T-helper 17 cell (primary cell): ENCODE measurements at regions not wholly inside any gene's neighbourhood (a gene's known extent, or its start where the extent isn't known, plus 50 kb on each side); places are given as distances from the start of the nearest gene placed in this dataset.

Source experiments
- ATAC-seq: fragments of 150-1000 bp; cut with Tn5 transposase; 2 replicates; pipeline ENCODE4 v1.10.0; 2021; ENCODE audit warnings: mild to moderate bottlenecking, moderate library complexity
- DNase-seq, 3 donors: peaks; one replicate each; pipeline versions ENCODE4 v3.0.0 to v3.0.0-alpha.2; 2020 to 2021
- H3K9me3 ChIP-seq: one replicate; pipeline ENCODE4 v1.7.0; 2013; ENCODE audit warnings: low read length, mild to moderate bottlenecking; ENCODE audit not compliant: control insufficient read depth, poor library complexity, severe bottlenecking
- H3K27ac Mint-ChIP-seq: one replicate; pipeline ENCODE4 v1.8.0; 2022; ENCODE audit warnings: mild to moderate bottlenecking, moderate library complexity, mixed read lengths
- H3K27me3 Mint-ChIP-seq: one replicate; pipeline ENCODE4 v1.8.0; 2022; ENCODE audit warnings: mixed read lengths
- H3K36me3 Mint-ChIP-seq: one replicate; pipeline ENCODE4 v1.8.0; 2022; ENCODE audit warnings: low read depth, mixed read lengths
- H3K4me1 Mint-ChIP-seq: one replicate; pipeline ENCODE4 v1.8.0; 2022; ENCODE audit warnings: mild to moderate bottlenecking, mixed read lengths
- H3K4me3 Mint-ChIP-seq: one replicate; pipeline ENCODE4 v1.8.0; 2022; ENCODE audit warnings: mild to moderate bottlenecking, moderate library complexity, mixed read lengths

DNA sequence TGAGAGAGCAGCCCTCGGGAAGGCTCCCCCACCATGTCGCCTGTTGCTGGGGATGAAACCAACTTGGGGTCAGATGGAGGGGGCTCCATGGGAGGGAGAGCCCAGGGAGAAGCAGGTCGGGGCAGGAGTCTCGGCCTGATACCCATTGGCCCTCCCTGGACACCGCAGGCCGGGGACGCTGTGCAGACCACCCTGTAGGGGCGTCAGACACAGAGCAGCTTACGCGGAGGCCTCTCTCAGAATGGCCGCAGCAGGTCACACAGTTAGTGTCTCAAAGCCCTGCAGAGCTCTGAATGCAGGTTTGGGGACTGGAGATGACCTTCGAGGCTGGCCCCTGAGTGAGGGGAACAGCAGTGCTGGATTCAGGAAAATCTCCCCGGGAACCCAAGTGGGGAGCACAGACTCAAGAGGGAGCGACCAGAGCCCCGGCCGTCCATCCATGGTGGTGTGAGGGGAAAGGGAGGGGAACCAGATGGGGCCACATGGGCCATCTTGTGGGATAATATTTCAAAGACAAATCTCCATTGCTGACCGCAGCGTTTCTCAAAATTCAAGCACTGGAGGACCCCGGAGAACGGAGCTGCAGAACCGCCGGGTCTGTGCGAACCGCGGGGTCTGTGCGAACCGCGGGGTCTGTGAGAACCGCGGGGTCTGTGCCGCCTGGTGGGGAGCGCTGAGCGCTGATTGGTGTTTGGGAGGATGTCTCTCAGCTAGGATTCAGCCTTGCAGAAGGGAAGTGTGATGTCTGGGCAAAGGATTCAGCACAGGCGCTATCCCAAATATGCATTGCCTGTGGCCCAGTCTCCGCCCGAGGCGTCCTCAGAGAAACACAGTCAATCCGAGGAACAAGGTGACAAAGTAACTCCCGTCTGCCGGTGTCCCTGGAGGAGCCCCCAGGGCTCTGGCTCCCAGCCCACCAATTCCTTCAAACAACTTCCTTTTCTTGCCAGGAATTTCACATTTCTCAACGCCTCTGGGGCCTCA lies 324.4 kb upstream of the RTL1 start:
- Mint-ChIP-seq H3K4me1 (peaks cover 5% of the 10 kb centered on the region), H3K36me3 (no peaks in the 10 kb centered on the region), H3K27ac (no peak overlapping the region), H3K27me3 (peaks cover 13% of the 10 kb centered on the region), H3K4me3 (no peak overlapping the region)
- DNase-seq: no peak
- no peak for ATAC-seq
- H3K9me3 ChIP-seq: no peaks in the 10 kb centered on the region

DNA sequence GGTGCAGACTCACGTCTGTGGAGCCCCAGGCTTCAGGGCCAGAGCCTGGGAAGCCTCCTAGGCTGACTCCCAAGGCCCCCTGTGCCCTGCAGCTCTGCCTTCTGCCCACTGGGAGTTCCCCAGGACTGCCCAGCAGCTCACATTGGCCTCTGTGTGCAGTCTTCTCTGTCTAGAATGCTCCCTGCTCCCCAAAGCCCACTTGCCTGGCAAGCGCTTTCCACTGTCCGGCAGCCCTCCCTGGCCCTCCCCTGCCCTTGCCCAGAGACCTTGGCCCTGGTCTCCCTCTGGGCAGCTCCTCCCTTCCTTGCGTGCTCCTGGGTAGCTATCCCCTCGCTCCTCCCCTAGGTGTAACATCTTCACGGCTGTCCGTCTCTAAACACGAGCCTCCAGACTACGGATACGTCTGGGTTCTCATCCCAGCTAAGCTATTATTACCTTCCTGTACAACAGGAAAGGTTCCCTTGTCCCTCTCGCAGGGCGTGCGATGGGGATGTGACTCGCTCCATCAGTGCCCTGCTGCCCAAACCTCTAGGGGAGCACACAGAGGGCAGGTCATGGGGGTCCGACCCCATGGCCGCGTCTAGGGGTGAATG lies 325.5 kb upstream of the RTL1 start:
- DNase-seq (no peak), ATAC-seq (no peak)
- Mint-ChIP-seq H3K4me3 (no peak overlapping the region), H3K4me1 (peaks cover 5% of the 10 kb centered on the region), H3K27me3 (peaks cover 6% of the 10 kb centered on the region), H3K27ac (no peak overlapping the region), H3K36me3 (no peaks in the 10 kb centered on the region)
- H3K9me3 ChIP-seq: no peaks in the 10 kb centered on the region

DNA sequence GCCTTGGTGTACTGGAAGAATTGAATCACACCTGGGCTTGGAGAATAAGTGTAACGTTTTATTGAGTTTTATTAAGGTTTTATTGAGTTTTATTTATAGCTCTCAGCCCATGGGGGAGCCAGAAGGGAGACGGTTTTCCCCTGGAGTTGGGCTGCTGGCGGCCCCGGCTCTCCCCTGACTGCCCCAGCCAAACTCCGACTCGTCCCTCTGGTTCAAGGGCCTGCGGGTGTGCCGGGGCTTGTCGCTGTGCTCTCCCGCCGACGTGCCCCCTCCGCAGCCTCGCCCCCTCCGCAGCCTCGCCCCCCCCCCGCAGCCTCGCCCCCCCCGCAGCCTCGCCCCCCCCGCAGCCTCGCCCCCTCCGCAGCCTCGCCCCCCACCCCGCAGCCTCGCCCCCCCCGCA lies 326.1 kb upstream of the RTL1 start:
- H3K27ac Mint-ChIP-seq: no peak overlapping the region
- H3K36me3 Mint-ChIP-seq: no peaks in the 10 kb centered on the region
- H3K9me3 ChIP-seq: no peaks in the 10 kb centered on the region
- peaks cover 5% of the 10 kb centered on the region for H3K4me1 Mint-ChIP-seq
- no peak for DNase-seq
- ATAC-seq: no peak
- H3K27me3 Mint-ChIP-seq: peaks cover 7% of the 10 kb centered on the region
- no peak overlapping the region for H3K4me3 Mint-ChIP-seq

DNA sequence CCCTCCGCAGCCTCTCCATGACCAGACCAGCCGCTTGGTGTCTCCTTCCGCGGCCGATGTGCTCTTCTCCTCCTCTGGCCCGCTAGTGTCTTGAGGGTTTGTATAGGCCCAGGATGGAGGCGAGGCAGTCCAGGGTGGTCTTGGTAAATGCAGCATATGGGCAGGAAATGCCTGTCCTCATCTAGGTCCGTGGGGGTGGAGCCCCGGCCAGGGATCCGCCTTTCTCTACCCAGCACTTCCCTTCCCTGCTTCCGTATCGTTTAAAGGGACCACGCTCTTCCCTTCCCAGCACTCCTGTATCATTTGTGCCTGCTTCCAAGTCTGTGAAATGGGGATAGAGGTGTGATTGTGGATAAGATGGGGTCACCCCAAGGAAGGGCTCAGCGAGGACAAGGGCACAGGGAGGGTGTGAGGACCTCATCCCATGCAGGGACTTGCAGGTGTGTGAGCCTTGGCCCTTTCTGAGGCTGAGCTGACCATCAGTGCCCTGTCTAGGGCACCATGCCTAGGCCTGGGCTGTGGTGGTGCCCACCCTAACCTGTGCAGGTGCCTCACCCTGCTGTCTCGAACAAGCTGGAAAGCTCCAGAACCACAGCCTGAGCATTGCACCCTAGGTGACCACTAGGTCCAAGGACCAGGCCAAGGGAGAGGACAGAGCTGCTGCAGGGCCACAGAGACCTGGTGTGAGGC lies 326.8 kb upstream of the RTL1 start:
- Mint-ChIP-seq H3K27ac (no peak overlapping the region), H3K36me3 (no peaks in the 10 kb centered on the region), H3K4me3 (no peak overlapping the region), H3K4me1 (peaks cover 5% of the 10 kb centered on the region), H3K27me3 (peaks cover 12% of the 10 kb centered on the region)
- ATAC-seq (no peak), DNase-seq (no peak)
- H3K9me3 ChIP-seq: no peaks in the 10 kb centered on the region

DNA sequence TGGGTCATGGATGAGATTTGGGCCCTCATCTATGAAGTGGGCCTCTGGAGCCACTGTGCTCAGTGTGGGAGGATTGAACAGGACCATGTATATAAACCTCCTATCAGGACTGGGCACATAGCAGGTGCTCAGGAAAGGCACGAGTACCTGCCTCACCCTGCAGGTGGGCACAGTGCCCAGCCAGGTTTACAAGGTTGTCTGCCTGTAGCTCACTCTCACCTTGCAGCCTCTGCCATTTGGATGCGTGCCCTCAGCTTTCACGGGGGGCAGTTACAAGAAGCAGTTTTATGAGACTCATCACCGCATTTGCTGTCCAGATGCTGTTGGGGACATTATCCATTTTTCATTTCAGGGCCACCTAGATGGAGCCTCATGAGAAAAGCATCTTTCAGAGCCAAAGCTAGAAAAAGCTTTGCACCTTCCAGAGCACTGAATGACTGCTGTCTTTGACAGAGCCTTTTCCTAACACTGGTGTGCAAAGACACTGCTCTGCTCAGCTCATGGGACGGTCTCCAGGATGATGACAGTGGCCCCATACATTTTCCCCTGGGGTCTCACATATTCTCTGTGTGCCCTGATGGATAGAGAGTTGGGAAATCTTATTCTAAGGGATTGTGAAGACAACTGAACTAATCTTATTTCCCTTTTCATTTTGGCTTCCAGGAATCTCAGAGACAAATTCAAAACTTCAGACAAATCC lies 327.5 kb upstream of the RTL1 start:
- no peak overlapping the region for H3K27ac Mint-ChIP-seq
- H3K9me3 ChIP-seq: no peaks in the 10 kb centered on the region
- no peak for DNase-seq
- no peaks in the 10 kb centered on the region for H3K36me3 Mint-ChIP-seq
- H3K4me3 Mint-ChIP-seq: no peak overlapping the region
- no peak for ATAC-seq
- H3K27me3 Mint-ChIP-seq: peaks cover 14% of the 10 kb centered on the region
- peaks cover 5% of the 10 kb centered on the region for H3K4me1 Mint-ChIP-seq

DNA sequence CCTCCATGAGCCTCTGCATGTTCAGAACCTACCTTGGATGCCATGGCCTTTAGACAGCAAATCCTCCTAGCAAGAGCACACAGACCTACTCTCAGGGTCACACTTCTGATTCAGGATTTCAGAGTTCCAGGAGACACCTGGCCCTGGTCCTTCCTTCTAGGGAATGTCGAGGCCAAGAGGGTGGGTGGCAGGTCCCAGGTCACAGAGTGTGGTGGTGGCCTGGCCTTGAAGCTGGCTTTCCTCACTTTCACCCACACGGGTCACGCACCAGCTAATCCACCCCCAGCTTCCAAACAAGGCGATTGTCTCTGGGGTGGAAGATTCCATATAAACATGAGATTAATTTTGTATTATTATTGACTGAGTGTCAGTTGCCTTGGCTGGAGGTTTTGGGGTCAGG lies 328.3 kb upstream of the RTL1 start:
- DNase-seq: no peak
- Mint-ChIP-seq H3K27ac (no peak overlapping the region), H3K27me3 (peaks cover 20% of the 10 kb centered on the region), H3K36me3 (no peaks in the 10 kb centered on the region), H3K4me3 (no peak overlapping the region), H3K4me1 (peaks cover 5% of the 10 kb centered on the region)
- no peak for ATAC-seq
- H3K9me3 ChIP-seq: no peaks in the 10 kb centered on the region

DNA sequence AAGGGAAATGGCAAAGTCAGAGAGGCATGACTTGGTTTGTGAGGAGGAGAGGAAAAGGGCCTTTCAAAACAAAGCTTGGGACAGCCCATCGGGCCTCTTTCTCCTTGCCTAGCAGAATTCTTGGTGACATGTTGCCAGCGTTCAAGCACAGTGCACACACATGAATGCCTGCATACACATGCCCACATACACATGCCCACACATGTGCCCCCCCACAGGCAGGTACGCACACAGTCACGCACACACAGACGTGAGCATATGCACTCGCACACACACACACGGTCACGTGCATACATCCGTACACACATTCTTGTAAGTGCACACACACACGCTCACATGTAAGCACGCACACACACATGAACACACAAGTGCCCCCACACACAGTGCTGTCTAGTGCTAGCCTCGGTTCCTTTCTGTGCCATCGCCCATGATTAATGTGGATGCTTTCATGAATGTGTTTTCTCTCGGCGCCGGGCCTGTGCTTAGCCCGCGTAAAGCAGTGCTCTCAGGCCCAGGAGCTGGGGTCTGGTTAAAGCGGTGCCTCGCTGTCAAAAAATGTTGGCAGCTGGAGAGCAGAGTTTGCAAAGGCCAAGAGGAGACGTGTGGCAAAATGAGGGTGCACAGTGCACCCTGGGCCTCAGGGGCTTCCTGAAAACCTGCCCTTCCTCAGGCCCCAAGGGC lies 328.8 kb upstream of the DIO3 start:
- Mint-ChIP-seq H3K27ac (no peak overlapping the region), H3K4me3 (no peak overlapping the region), H3K4me1 (peaks cover 5% of the 10 kb centered on the region), H3K27me3 (peaks cover 18% of the 10 kb centered on the region), H3K36me3 (no peaks in the 10 kb centered on the region)
- H3K9me3 ChIP-seq: no peaks in the 10 kb centered on the region
- DNase-seq (no peak), ATAC-seq (no peak)

DNA sequence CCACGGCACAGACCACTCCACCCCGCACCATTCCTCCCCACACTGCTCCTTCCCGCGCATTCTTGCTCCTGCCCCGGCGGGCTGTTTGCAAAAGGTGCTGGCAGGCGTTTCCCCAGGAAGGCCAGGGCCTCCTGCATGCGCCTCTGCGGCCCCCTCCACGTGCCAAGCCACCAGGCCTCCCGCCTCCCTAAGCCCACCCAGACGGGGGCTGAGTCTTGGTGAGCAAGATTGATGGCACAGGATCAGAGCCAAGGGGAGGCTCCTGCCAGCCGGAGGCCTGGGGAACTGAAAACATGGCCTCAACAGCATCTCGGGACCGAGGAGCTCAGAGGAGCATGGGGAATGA lies 328.3 kb upstream of the DIO3 start:
- Mint-ChIP-seq H3K27ac (no peak overlapping the region), H3K36me3 (no peaks in the 10 kb centered on the region), H3K4me1 (peaks cover 5% of the 10 kb centered on the region), H3K27me3 (peaks cover 21% of the 10 kb centered on the region), H3K4me3 (no peak overlapping the region)
- H3K9me3 ChIP-seq: no peaks in the 10 kb centered on the region
- DNase-seq: no peak
- ATAC-seq: no peak

DNA sequence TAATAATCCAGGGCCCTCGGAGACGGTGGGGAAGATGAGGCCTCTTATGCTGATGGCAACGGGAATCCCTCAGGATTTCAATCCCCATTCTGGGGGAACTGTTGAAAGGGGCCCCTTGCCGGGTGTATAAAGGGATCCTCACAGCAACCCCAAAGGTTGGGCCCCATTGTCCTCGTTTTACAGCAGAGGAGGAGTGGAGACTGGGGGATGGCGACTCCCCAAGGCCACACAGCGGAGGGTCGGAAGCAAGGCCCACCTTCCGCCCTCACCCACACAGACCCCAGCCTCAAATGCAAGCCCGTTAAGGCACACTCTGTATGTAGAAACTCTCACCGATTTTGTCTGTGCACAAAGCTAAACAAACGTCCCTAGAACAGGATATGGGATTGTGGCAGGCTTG lies 327.9 kb upstream of the DIO3 start:
- Mint-ChIP-seq H3K4me3 (no peak overlapping the region), H3K27me3 (peaks cover 21% of the 10 kb centered on the region), H3K4me1 (peaks cover 5% of the 10 kb centered on the region), H3K27ac (no peak overlapping the region), H3K36me3 (no peaks in the 10 kb centered on the region)
- no peaks in the 10 kb centered on the region for H3K9me3 ChIP-seq
- ATAC-seq (no peak), DNase-seq (no peak)

DNA sequence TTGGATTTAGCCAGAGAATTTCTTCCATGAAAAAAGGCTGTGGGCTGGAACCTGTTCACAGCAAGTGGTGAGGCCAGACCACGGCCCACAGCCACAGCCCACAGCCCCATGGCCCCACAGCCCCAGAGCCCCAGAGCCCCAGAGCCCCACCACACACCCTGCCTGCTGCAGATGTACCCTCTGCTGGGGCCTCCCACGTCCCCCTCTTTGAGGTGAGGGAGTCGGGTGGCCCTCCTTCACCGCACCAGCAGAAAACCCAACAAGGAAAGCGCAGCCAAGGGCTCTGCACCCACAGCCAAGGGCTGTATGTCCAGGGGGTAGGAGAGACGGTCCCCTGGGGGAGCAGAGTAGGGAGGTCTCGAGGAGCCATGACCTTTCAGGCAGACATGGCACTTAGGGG lies 327.5 kb upstream of the DIO3 start:
- no peaks in the 10 kb centered on the region for H3K36me3 Mint-ChIP-seq
- H3K4me3 Mint-ChIP-seq: no peak overlapping the region
- H3K27me3 Mint-ChIP-seq: peaks cover 21% of the 10 kb centered on the region
- no peak overlapping the region for H3K27ac Mint-ChIP-seq
- no peaks in the 10 kb centered on the region for H3K9me3 ChIP-seq
- ATAC-seq (no peak), DNase-seq (no peak)
- peaks cover 5% of the 10 kb centered on the region for H3K4me1 Mint-ChIP-seq

DNA sequence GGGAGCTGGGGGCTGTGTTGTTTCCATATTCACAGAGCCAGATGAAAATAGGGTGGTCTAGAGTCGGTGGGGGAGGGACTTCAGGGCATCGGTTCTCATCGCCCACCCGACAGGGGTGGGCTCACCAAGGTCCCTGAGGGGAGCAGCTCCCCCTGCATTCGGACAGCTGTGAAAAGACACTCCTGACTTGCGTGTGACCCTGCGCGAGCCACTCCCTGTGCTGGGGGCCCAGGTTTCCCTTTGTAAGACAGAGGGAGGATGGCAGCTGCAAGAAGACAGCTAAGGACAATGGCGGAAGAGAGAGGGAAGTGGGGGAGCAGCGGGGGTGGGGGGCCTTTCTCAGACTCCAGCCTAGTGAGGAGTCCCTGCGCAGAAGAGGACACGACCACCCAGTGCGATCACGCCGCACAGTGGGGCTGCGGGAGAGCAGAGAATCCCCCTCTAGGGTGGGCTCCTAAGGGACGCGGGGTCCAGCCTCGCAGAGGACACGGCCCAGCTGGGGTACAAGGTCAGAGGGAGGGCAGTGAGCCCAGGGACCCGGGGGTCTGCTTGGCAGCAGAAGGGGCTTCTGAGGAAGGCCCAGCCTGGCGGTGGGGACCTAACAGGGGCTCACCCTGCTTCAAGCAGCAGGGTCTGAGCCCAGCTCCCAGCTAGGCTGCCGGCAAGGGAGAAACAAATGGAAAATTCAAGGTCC lies 326.9 kb upstream of the DIO3 start:
- Mint-ChIP-seq H3K36me3 (no peaks in the 10 kb centered on the region), H3K27ac (no peak overlapping the region), H3K4me1 (peaks cover 2% of the 10 kb centered on the region), H3K27me3 (peaks cover 26% of the 10 kb centered on the region), H3K4me3 (no peak overlapping the region)
- no peaks in the 10 kb centered on the region for H3K9me3 ChIP-seq
- ATAC-seq: no peak
- DNase-seq: no peak

DNA sequence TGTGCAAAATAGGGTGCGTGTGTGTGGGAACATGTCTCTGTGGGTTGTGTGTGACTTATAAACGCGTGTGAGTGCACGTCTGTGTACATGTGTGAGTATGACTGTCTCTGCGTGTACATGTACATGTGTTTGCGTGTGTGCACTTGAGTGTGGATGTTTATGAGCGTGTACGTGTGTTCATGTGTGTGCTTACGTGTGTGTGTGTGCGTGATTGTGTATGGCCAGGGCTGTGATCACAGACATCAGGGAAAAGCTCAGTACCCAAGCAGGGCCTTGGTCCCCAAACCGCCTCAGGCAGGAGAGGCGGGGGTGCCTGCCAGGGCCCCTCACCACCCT lies 326.3 kb upstream of the DIO3 start:
- DNase-seq (no peak), ATAC-seq (no peak)
- H3K9me3 ChIP-seq: no peaks in the 10 kb centered on the region
- no peak overlapping the region for H3K27ac Mint-ChIP-seq
- H3K36me3 Mint-ChIP-seq: no peaks in the 10 kb centered on the region
- peaks cover 32% of the 10 kb centered on the region for H3K27me3 Mint-ChIP-seq
- no peak overlapping the region for H3K4me3 Mint-ChIP-seq
- peaks cover 2% of the 10 kb centered on the region for H3K4me1 Mint-ChIP-seq
